IPS-20b (cell line): ENCODE measurements at regions not wholly inside any gene's neighbourhood (a gene's known extent, or its start where the extent isn't known, plus 50 kb on each side); places are given as distances from the start of the nearest gene placed in this dataset.
"Not testable (repeated sequence)": the region's sequence is repeated elsewhere in the genome, so short reads cannot be mapped to it uniquely, and the experiment has no call there.

Source experiments
- H3K27ac ChIP-seq: one replicate; pipeline ENCODE4 v1.5.1; 2013; ENCODE audit warnings: low read length
- H3K27me3 ChIP-seq: 2 replicates; pipeline ENCODE4 v1.6.1; 2013; ENCODE audit warnings: mild to moderate bottlenecking, low read length, inconsistent platforms; ENCODE audit not compliant: insufficient read depth
- H3K36me3 ChIP-seq: 2 replicates; pipeline ENCODE4 v1.6.1; 2013; ENCODE audit warnings: low read depth, mild to moderate bottlenecking, inconsistent platforms, low read length, moderate library complexity; ENCODE audit not compliant: insufficient read depth
- H3K4me1 ChIP-seq: 2 replicates; pipeline ENCODE4 v1.6.1; 2013; ENCODE audit warnings: mild to moderate bottlenecking, control low read depth, inconsistent platforms, low read length, moderate library complexity; ENCODE audit not compliant: insufficient read depth
- H3K4me3 ChIP-seq: 2 replicates; pipeline ENCODE4 v1.5.1; 2013; ENCODE audit warnings: mild to moderate bottlenecking, low read length, inconsistent platforms
- H3K9ac ChIP-seq: 2 replicates; pipeline ENCODE4 v1.6.1; 2013; ENCODE audit warnings: low read depth, mild to moderate bottlenecking, inconsistent platforms, low read length, moderate library complexity
- H3K9me3 ChIP-seq: 2 replicates; pipeline ENCODE4 v1.6.1; 2013; ENCODE audit warnings: mild to moderate bottlenecking, low read depth, low read length, inconsistent platforms; ENCODE audit not compliant: insufficient read depth

DNA sequence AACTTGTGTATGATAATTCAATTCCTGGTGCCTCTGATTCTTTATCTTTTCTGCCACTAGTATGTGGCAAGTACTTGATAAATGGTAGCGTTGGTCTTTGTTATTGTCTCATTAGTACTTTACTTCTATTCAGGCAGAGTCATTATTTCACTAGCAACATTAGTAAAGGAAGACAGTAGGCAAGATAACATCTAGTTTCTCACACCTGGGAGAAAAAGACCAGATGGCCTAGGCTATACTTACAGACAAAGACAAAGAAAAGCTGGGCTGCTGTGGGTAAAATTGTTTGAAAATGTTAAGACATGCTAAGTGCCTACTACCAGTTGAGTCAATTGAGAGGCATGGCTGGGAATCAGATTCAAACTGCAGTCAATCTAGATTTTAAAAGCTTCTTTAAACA lies 198.7 kb upstream of the CMC1 start:
- Histone ChIP-seq H3K4me1 (peaks cover 9% of the 10 kb centered on the region; the same call in 1 of the 2 replicates), H3K4me3 (no peak overlapping the region), H3K9me3 (no peaks in the 10 kb centered on the region; the same call in 1 of the 2 replicates), H3K27ac (no peak overlapping the region), H3K36me3 (no peaks in the 10 kb centered on the region), H3K9ac (no peak overlapping the region), H3K27me3 (no peaks in the 10 kb centered on the region)

DNA sequence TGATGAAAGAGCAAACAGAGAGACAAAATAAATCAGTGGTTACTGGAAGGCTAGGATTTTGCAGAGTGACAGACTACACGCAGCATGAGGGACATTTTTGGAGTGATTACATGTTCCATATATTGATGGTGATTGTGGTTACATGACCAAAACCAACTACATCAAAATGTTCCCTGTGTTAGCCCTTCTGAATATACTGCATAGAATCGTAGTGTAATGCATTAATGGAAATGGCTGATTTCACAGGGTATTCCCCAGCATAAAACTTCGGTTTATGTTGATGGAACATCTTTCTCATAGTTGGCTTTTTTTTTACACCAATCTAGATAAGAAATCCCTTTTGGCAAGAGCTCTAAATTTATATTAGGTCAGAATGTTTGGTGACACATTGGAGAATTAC lies 191.3 kb upstream of the CMC1 start:
- no peak overlapping the region for H3K4me3 ChIP-seq
- no peak overlapping the region for H3K27ac ChIP-seq
- no peaks in the 10 kb centered on the region for H3K27me3 ChIP-seq
- no peaks in the 10 kb centered on the region for H3K9me3 ChIP-seq
- H3K36me3 ChIP-seq, result no peaks in the 10 kb centered on the region
- H3K4me1 ChIP-seq, result 0 out of 2 replicates have a peak, but pooled peaks cover 2% of the 10 kb centered on the region
- H3K9ac ChIP-seq, result no peak overlapping the region

DNA sequence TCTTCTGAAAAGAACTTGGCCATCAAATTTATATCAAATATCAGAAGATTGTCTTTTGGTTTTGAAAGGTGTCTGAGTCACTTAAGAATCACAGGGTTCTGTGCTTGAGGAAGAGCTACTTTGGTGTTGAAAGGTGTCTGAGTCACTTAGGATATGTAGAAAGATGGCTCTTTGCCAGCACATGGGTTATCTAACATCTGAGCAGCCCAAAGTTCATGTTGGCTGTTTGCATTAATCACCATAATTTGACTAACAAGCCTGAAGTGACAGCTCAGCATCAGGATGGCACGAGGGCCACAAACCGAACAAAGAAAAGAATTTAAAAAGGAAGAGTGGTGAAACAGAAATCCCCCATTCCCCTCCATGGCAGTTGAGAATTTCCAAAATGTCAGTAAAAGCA lies 190.5 kb upstream of the CMC1 start:
- Histone ChIP-seq H3K9ac (no peak overlapping the region), H3K9me3 (no peaks in the 10 kb centered on the region), H3K4me3 (no peak overlapping the region), H3K27ac (no peak overlapping the region), H3K4me1 (0 out of 2 replicates have a peak, but pooled peaks cover 2% of the 10 kb centered on the region), H3K27me3 (no peaks in the 10 kb centered on the region), H3K36me3 (no peaks in the 10 kb centered on the region)

GRCh38 chr3:28053759-28054158 lies 187.7 kb upstream of the CMC1 start:
- H3K27ac ChIP-seq, result no peak overlapping the region
- H3K9me3 ChIP-seq, result no peaks in the 10 kb centered on the region
- no peak overlapping the region for H3K9ac ChIP-seq
- H3K4me3 ChIP-seq, result no peak overlapping the region
- H3K4me1 ChIP-seq, result no peaks in the 10 kb centered on the region; the same call in 1 of the 2 replicates
- no peaks in the 10 kb centered on the region for H3K27me3 ChIP-seq
- no peaks in the 10 kb centered on the region for H3K36me3 ChIP-seq

- Histone ChIP-seq H3K36me3 (no peaks in the 10 kb centered on the region), H3K4me3 (no peak overlapping the region), H3K4me1 (no peaks in the 10 kb centered on the region; the same call in 1 of the 2 replicates), H3K27me3 (no peaks in the 10 kb centered on the region), H3K27ac (no peak overlapping the region), H3K9ac (no peak overlapping the region), H3K9me3 (no peaks in the 10 kb centered on the region)
Observed at GRCh38 chr3:28056806-28057205, 184.6 kb upstream of the CMC1 start.

GRCh38 chr3:28057539-28057938 lies 183.9 kb upstream of the CMC1 start:
- Histone ChIP-seq H3K4me3 (no peak overlapping the region), H3K36me3 (no peaks in the 10 kb centered on the region), H3K27me3 (no peaks in the 10 kb centered on the region), H3K9me3 (no peaks in the 10 kb centered on the region), H3K4me1 (no peaks in the 10 kb centered on the region; the same call in 1 of the 2 replicates), H3K27ac (no peak overlapping the region), H3K9ac (no peak overlapping the region)

DNA sequence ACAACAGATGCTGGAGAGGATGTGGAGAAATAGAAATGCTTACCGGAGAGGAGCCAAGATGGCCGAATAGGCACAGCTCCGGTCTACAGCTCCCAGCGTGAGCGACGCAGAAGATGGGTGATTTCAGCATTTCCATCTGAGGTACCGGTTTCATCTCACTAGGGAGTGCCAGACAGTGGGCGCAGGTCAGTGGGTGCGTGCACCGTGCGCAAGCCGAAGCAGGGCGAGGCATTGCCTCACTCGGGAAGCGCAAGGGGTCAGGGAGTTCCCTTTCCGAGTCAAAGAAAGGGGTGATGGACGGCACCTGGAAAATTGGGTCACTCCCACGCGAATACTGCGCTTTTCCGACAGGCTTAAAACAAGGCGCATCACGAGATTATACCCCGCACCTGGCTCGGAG lies 182.2 kb upstream of the CMC1 start:
- H3K27me3 ChIP-seq, H3K4me1 ChIP-seq, H3K27ac ChIP-seq, H3K9me3 ChIP-seq, H3K36me3 ChIP-seq: not testable (repeated sequence)
- H3K4me3 ChIP-seq, result peak overlapping the region; percentile 35; the same call in 1 of the 2 replicates
- H3K9ac ChIP-seq, result 0 out of 2 replicates have a peak overlapping the region, but pooled peaks have one; percentile 41

GRCh38 chr3:28066020-28066419 lies 175.4 kb upstream of the CMC1 start:
- Histone ChIP-seq H3K27ac (no peak overlapping the region), H3K4me3 (no peak overlapping the region), H3K9me3 (peaks cover 7% of the 10 kb centered on the region; the same call in 1 of the 2 replicates), H3K27me3 (no peaks in the 10 kb centered on the region), H3K4me1 (peaks cover 2% of the 10 kb centered on the region; the same call in 1 of the 2 replicates), H3K36me3 (no peaks in the 10 kb centered on the region), H3K9ac (no peak overlapping the region)

DNA sequence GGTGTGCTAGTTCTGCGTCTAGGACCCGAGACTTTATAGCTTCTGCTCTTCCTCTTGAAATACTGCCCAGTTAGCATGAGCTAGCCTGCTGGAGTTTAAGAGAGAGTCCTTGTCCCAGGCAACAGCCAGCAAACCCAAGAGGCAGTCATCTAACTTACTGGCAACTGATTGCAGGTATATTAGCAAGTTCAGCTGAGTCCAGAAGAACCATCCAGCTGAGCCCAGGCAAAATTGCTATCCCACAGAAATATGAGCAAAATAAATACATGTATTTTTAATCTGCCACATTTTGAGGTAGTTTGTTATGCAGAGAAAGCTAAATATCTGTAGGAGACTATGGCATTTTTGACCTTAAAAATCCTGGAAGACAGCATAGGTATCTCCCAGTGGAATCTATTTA lies 174.4 kb upstream of the CMC1 start:
- H3K9me3 ChIP-seq, result peaks cover 7% of the 10 kb centered on the region; the same call in 1 of the 2 replicates
- H3K27me3 ChIP-seq, result no peaks in the 10 kb centered on the region
- H3K4me3 ChIP-seq, result no peak overlapping the region

GRCh38 chr3:28068342-28068741 lies 173.1 kb upstream of the CMC1 start:
- H3K4me1 ChIP-seq, result peaks cover 2% of the 10 kb centered on the region; the same call in 1 of the 2 replicates
- H3K36me3 ChIP-seq, result no peaks in the 10 kb centered on the region
- H3K4me3 ChIP-seq, result no peak overlapping the region
- H3K9me3 ChIP-seq, result peaks cover 7% of the 10 kb centered on the region; the same call in 1 of the 2 replicates
- no peak overlapping the region for H3K27ac ChIP-seq
- no peak overlapping the region for H3K9ac ChIP-seq
- no peaks in the 10 kb centered on the region for H3K27me3 ChIP-seq

More for the DNA sequence above, 174.4 kb upstream of the CMC1 start:
- Histone ChIP-seq H3K9ac (no peak overlapping the region), H3K4me1 (peaks cover 2% of the 10 kb centered on the region; the same call in 1 of the 2 replicates), H3K27ac (no peak overlapping the region), H3K36me3 (no peaks in the 10 kb centered on the region)

DNA sequence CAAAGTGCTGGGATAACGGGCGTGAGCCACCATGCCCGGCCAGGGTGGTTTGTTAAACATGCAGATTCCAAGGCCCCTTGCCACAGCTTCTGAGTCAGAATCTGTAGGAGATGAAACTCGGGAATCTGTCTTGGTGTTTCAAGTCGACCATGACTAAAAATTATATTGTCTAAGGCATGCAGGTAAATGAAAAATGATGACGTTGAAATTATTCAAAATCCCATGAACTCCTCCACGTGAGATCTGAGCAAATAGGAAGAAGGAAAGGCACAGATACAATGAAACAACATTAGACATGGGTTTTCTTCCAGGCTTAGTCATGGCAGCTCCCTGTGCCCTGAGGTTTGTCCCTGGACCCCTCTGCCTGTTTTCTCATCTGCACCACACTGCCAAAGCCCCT lies 172.0 kb upstream of the CMC1 start:
- Histone ChIP-seq H3K4me3 (no peak overlapping the region), H3K27me3 (no peaks in the 10 kb centered on the region), H3K36me3 (no peaks in the 10 kb centered on the region), H3K9me3 (peaks cover 7% of the 10 kb centered on the region; the same call in 1 of the 2 replicates), H3K4me1 (peaks cover 12% of the 10 kb centered on the region; the same call in 1 of the 2 replicates), H3K27ac (no peak overlapping the region), H3K9ac (no peak overlapping the region)

GRCh38 chr3:28076246-28076645 lies 165.2 kb upstream of the CMC1 start:
- Histone ChIP-seq H3K4me3 (no peak overlapping the region), H3K27ac (no peak overlapping the region), H3K9me3 (no peaks in the 10 kb centered on the region), H3K9ac (no peak overlapping the region), H3K4me1 (peaks cover 46% of the 10 kb centered on the region), H3K27me3 (no peaks in the 10 kb centered on the region; the same call in 1 of the 2 replicates), H3K36me3 (no peaks in the 10 kb centered on the region)
